ENCODE measurements at regions not wholly inside any gene's neighbourhood (a gene's known extent, or its start where the extent isn't known, plus 50 kb on each side); places are given as distances from the start of the nearest gene placed in this dataset.

GRCh38 chrX:39645178-39645895, 452.4 kb downstream of the BCOR start:
- no peak overlapping the region for H2BK120ac ChIP-seq (ENCODE audit: low read depth, low read length)
- BruUV-seq (replicated peaks) = no TSS peak
- H3K27me3 ChIP-seq (ENCODE audit: control insufficient read depth, insufficient read depth, low read length) = peaks cover 25% of the 10 kb centered on the region
- no peak overlapping the region for H3K27ac ChIP-seq (ENCODE audit: insufficient read depth, low read length)
- H2BK15ac ChIP-seq (ENCODE audit: low read depth, low read length) = no peak overlapping the region
- H2AK5ac ChIP-seq (ENCODE audit: low read depth, low read length) = no peak overlapping the region
- H3K14ac ChIP-seq (replicated peaks; ENCODE audit: low read depth, low read length) = no peak overlapping the region
- H3K18ac ChIP-seq (ENCODE audit: low read depth, low read length) = no peak overlapping the region
- no peak overlapping the region for H2AK9ac ChIP-seq (replicated peaks; ENCODE audit: low read depth, low read length, poor library complexity)
- H2AFZ ChIP-seq (replicated peaks; ENCODE audit: low read length, poor library complexity) = peak overlapping the region; percentile 73
- H2BK5ac ChIP-seq (ENCODE audit: low read depth, low read length, poor library complexity, severe bottlenecking) = no peak overlapping the region
- no peak overlapping the region for H3K9ac ChIP-seq (ENCODE audit: low read depth, low read length)
- DNase-seq = peak; percentile 59
- H4K5ac ChIP-seq (ENCODE audit: low read depth, low read length) = no peak overlapping the region
- H3K4me2 ChIP-seq (ENCODE audit: low read depth, low read length) = no peak overlapping the region
- H4K91ac ChIP-seq (ENCODE audit: insufficient read depth, low read depth, low read length) = no peak overlapping the region
- in situ Hi-C loops (cut with MboI; ENCODE audit: low sequenced_read_pairs) (no loop called here), dilution Hi-C loops (cut with HindIII; ENCODE audit: low sequenced_read_pairs, unreplicated experiment) (no loop called here), intact Hi-C loops (cut with micrococcal nuclease) (no loop called here)
- 45% methylated on average over 4 of the region's 21 CpGs; no CpG with 5 or more reads in 1 of the 2 experiments for WGBS, 2 experiments (ENCODE audit: extremely low coverage in 2 of 2, insufficient read length in 1 of 2)
- H3K4ac ChIP-seq (ENCODE audit: low read depth, low read length) = no peak overlapping the region
- no peak overlapping the region for H4K8ac ChIP-seq (ENCODE audit: low read depth in 2 of 2, low read length in 2 of 2)
- no peaks in the 10 kb centered on the region for H4K20me1 ChIP-seq (ENCODE audit: insufficient read depth, low read length)
- no peak overlapping the region for H3K56ac ChIP-seq (ENCODE audit: extremely low read depth, insufficient read depth, low read length)
- no peak overlapping the region for H3K23ac ChIP-seq (ENCODE audit: low read depth, low read length)
- H3K4me1 ChIP-seq (ENCODE audit: control insufficient read depth, insufficient read depth, low read length) = no peaks in the 10 kb centered on the region; the same call in 1 of the 2 replicates
- H3K36me3 ChIP-seq (ENCODE audit: control insufficient read depth, insufficient read depth, low read length) = no peaks in the 10 kb centered on the region
- no peak overlapping the region for H2BK20ac ChIP-seq (ENCODE audit: low read depth, low read length)
- no peak overlapping the region for H3K4me3 ChIP-seq (ENCODE audit: insufficient read depth, low read depth, low read length)
- TF ChIP-seq MAFK (IDR thresholded peaks at IDR 0.05; ENCODE audit: low read depth, low read length) (no peak), MAZ (IDR thresholded peaks at IDR 0.05; ENCODE audit: borderline replicate concordance, low read depth, low read length) (no peak), RFX5 (IDR thresholded peaks at IDR 0.05; ENCODE audit: low read depth, low read length) (no peak), POLR2A (IDR thresholded peaks at IDR 0.05; ENCODE audit: low read depth, low read length) (no peak), RCOR1 (IDR thresholded peaks at IDR 0.05; ENCODE audit: insufficient replicate concordance, low read length) (no peak), MXI1 (IDR thresholded peaks at IDR 0.05; ENCODE audit: borderline replicate concordance, low read depth, low read length) (no peak), SMC3 (IDR thresholded peaks at IDR 0.05; ENCODE audit: low read depth, low read length) (no peak), FOS (IDR thresholded peaks at IDR 0.05; ENCODE audit: low read depth, low read length) (no peak), CHD1 (IDR thresholded peaks at IDR 0.05; ENCODE audit: low read depth, low read length) (no peak), RAD21 (IDR thresholded peaks at IDR 0.05; ENCODE audit: low read length) (no peak), CEBPB (IDR thresholded peaks at IDR 0.05; ENCODE audit: low read depth, low read length) (no peak), USF2 (IDR thresholded peaks at IDR 0.05; ENCODE audit: low read depth, low read length) (no peak), BHLHE40 (IDR thresholded peaks at IDR 0.05; ENCODE audit: low read depth, low read length) (no peak)
- TF ChIP-seq, protein P1, sequence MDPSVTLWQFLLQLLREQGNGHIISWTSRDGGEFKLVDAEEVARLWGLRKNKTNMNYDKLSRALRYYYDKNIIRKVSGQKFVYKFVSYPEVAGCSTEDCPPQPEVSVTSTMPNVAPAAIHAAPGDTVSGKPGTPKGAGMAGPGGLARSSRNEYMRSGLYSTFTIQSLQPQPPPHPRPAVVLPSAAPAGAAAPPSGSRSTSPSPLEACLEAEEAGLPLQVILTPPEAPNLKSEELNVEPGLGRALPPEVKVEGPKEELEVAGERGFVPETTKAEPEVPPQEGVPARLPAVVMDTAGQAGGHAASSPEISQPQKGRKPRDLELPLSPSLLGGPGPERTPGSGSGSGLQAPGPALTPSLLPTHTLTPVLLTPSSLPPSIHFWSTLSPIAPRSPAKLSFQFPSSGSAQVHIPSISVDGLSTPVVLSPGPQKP (IDR thresholded peaks at IDR 0.05; ENCODE audit: borderline replicate concordance, low read depth, low read length) = no peak
- TF ChIP-seq, protein P2, sequence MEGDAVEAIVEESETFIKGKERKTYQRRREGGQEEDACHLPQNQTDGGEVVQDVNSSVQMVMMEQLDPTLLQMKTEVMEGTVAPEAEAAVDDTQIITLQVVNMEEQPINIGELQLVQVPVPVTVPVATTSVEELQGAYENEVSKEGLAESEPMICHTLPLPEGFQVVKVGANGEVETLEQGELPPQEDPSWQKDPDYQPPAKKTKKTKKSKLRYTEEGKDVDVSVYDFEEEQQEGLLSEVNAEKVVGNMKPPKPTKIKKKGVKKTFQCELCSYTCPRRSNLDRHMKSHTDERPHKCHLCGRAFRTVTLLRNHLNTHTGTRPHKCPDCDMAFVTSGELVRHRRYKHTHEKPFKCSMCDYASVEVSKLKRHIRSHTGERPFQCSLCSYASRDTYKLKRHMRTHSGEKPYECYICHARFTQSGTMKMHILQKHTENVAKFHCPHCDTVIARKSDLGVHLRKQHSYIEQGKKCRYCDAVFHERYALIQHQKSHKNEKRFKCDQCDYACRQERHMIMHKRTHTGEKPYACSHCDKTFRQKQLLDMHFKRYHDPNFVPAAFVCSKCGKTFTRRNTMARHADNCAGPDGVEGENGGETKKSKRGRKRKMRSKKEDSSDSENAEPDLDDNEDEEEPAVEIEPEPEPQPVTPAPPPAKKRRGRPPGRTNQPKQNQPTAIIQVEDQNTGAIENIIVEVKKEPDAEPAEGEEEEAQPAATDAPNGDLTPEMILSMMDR (conservative IDR thresholded peaks at IDR 0.05; ENCODE audit: low read depth, low read length) = no peak
- H3K9me3 ChIP-seq (ENCODE audit: control insufficient read depth, insufficient read depth, low read length) = no peaks in the 10 kb centered on the region; the same call in 1 of the 2 replicates
- ChIA-PET CTCF (no interaction called here), POLR2A (ENCODE audit: unreplicated experiment) (no interaction called here)
- H3K79me1 ChIP-seq (ENCODE audit: low read depth in 1 of 2, low read length in 2 of 2) = no peaks in the 10 kb centered on the region
- ATAC-seq (ENCODE audit: low read depth) = peak; percentile 37; the same call in 1 of the 2 replicates
- H3K9me1 ChIP-seq (ENCODE audit: insufficient read depth, low read length) = no peaks in the 10 kb centered on the region

Measured in IMR-90 (cell line).